H9 (cell line): ENCODE measurements at regions not wholly inside any gene's neighbourhood (a gene's known extent, or its start where the extent isn't known, plus 50 kb on each side); places are given as distances from the start of the nearest gene placed in this dataset.
"Not testable (repeated sequence)": the region's sequence is repeated elsewhere in the genome, so short reads cannot be mapped to it uniquely, and the experiment has no call there.

ENCODE experiments used
- DNase-seq: peaks from one replicate; pipeline ENCODE4 v3.0.0-alpha.2; 2017
- H2AFZ ChIP-seq: one replicate; pipeline ENCODE4 v1.6.1; 2013; ENCODE audit warnings: mild to moderate bottlenecking, low read length, control low read depth, moderate library complexity
- H2AK5ac ChIP-seq: 2 replicates; pipeline ENCODE4 v1.6.1; 2013; ENCODE audit warnings: low read length, control low read depth, mixed read lengths; ENCODE audit not compliant: insufficient read length
- H2BK120ac ChIP-seq: one replicate; pipeline ENCODE4 v1.6.1; 2013; ENCODE audit warnings: low read depth, mild to moderate bottlenecking, low read length, control low read depth, inconsistent platforms; ENCODE audit not compliant: poor library complexity, severe bottlenecking
- H2BK12ac ChIP-seq: 2 replicates; pipeline ENCODE4 v1.6.1; 2013; ENCODE audit warnings: low read length, control low read depth, mixed read lengths, low read depth; ENCODE audit not compliant: insufficient read length
- H2BK15ac ChIP-seq: 2 replicates; pipeline ENCODE4 v1.6.1; 2013; ENCODE audit warnings: low read depth, low read length, control low read depth
- H2BK20ac ChIP-seq: one replicate; pipeline ENCODE4 v1.6.1; 2013; ENCODE audit warnings: low read depth, mild to moderate bottlenecking, low read length, control low read depth, inconsistent platforms; ENCODE audit not compliant: poor library complexity, severe bottlenecking
- H2BK5ac ChIP-seq: 2 replicates; pipeline ENCODE4 v1.6.1; 2013; ENCODE audit warnings: low read length, control low read depth, mixed read lengths; ENCODE audit not compliant: insufficient read length
- H3K14ac ChIP-seq: 2 replicates; pipeline ENCODE4 v1.6.1; 2013; ENCODE audit warnings: low read length, control low read depth; ENCODE audit not compliant: insufficient read depth
- H3K18ac ChIP-seq: 2 replicates; pipeline ENCODE4 v1.6.1; 2013; ENCODE audit warnings: low read depth, mild to moderate bottlenecking, mixed read lengths, low read length, control low read depth; ENCODE audit not compliant: insufficient read length
- H3K23ac ChIP-seq: 2 replicates; pipeline ENCODE4 v1.6.1; 2013; ENCODE audit warnings: low read length, control low read depth, mixed read lengths, low read depth; ENCODE audit not compliant: insufficient read length
- H3K23me2 ChIP-seq: 2 replicates; pipeline ENCODE4 v1.6.1; 2013; ENCODE audit warnings: low read depth, mild to moderate bottlenecking, mixed read lengths, low read length, control low read depth; ENCODE audit not compliant: insufficient read length, poor library complexity, severe bottlenecking
- H3K27ac ChIP-seq: 2 replicates; pipeline ENCODE4 v1.5.1; 2013; ENCODE audit warnings: low read length, control low read depth, mixed read lengths, low read depth; ENCODE audit not compliant: insufficient read length
- H3K27me3 ChIP-seq: 2 replicates; pipeline ENCODE4 v1.6.1; 2013; ENCODE audit warnings: low read length, control low read depth, inconsistent platforms; ENCODE audit not compliant: insufficient read depth
- H3K4ac ChIP-seq: 2 replicates; pipeline ENCODE4 v1.6.1; 2013; ENCODE audit warnings: low read depth, mild to moderate bottlenecking, control low read depth, inconsistent platforms, low read length, moderate library complexity
- H3K4me1 ChIP-seq: 2 replicates; pipeline ENCODE4 v1.6.1; 2013; ENCODE audit warnings: low read length, control low read depth, inconsistent platforms; ENCODE audit not compliant: insufficient read depth
- H3K4me2 ChIP-seq: 2 replicates; pipeline ENCODE4 v1.6.1; 2013; ENCODE audit warnings: low read length, control low read depth, mixed read lengths; ENCODE audit not compliant: insufficient read length, insufficient read depth
- H3K56ac ChIP-seq: 2 replicates; pipeline ENCODE4 v1.6.1; 2013; ENCODE audit warnings: low read depth, mild to moderate bottlenecking, mixed read lengths, low read length, control low read depth; ENCODE audit not compliant: insufficient read length
- H3K79me1 ChIP-seq: 2 replicates; pipeline ENCODE4 v1.6.1; 2013; ENCODE audit warnings: low read depth, mild to moderate bottlenecking, moderate library complexity, low read length, control low read depth, inconsistent platforms; ENCODE audit not compliant: insufficient read depth, poor library complexity, severe bottlenecking
- H3K79me2 ChIP-seq: 2 replicates; pipeline ENCODE4 v1.6.1; 2013; ENCODE audit warnings: low read length, control low read depth, inconsistent platforms; ENCODE audit not compliant: insufficient read depth
- H3K9ac ChIP-seq: 2 replicates; pipeline ENCODE4 v1.6.1; 2013; ENCODE audit warnings: low read length, control low read depth, mixed read lengths; ENCODE audit not compliant: insufficient read length; ENCODE audit errors: extremely low read depth
- H3K9me3 ChIP-seq: one replicate; pipeline ENCODE4 v1.6.1; 2013; ENCODE audit warnings: low read depth, low read length, inconsistent platforms; ENCODE audit not compliant: control insufficient read depth
- H3T11ph ChIP-seq: one replicate; pipeline ENCODE4 v1.6.1; 2013; ENCODE audit warnings: mild to moderate bottlenecking, low read length, control low read depth, inconsistent platforms
- H4K20me1 ChIP-seq: one replicate; pipeline ENCODE4 v1.6.1; 2013; ENCODE audit not compliant: control insufficient read depth, insufficient read length, insufficient read depth
- H4K5ac ChIP-seq: 2 replicates; pipeline ENCODE4 v1.6.1; 2013; ENCODE audit warnings: low read depth, mild to moderate bottlenecking, mixed read lengths, low read length, control low read depth; ENCODE audit not compliant: insufficient read length
- H4K8ac ChIP-seq: replicated peaks from 2 replicates; pipeline ENCODE4 v1.6.1; 2013; ENCODE audit warnings: low read length, control low read depth, mixed read lengths, low read depth; ENCODE audit not compliant: insufficient read length
- H4K91ac ChIP-seq: 2 replicates; pipeline ENCODE4 v1.6.1; 2013; ENCODE audit warnings: low read depth, mild to moderate bottlenecking, moderate library complexity, mixed read lengths, low read length, control low read depth; ENCODE audit not compliant: insufficient read length
- H3K27ac Mint-ChIP-seq, 3 experiments: 2 replicates in 2 of 3; 3 replicates in 1 of 3; pipeline ENCODE4 v1.8.0; 2020 to 2021; ENCODE audit warnings: mixed read lengths in 3 of 3, mild to moderate bottlenecking in 1 of 3, moderate library complexity in 1 of 3
- H3K27me3 Mint-ChIP-seq: 2 replicates; pipeline ENCODE4 v1.8.0; 2021; ENCODE audit warnings: low read depth, mild to moderate bottlenecking, moderate library complexity, mixed read lengths
- H3K36me3 Mint-ChIP-seq, 3 experiments: 2 replicates in 2 of 3; 3 replicates in 1 of 3; pipeline ENCODE4 v1.8.0; 2020 to 2021; ENCODE audit warnings: low read depth in 3 of 3, mixed read lengths in 3 of 3; ENCODE audit not compliant: insufficient read depth in 1 of 3
- H3K4me1 Mint-ChIP-seq, 2 experiments: 2 replicates each; pipeline ENCODE4 v1.8.0; 2020; ENCODE audit warnings: mixed read lengths in 2 of 2
- H3K4me3 Mint-ChIP-seq, 2 experiments: 2 replicates in 1 of 2; 3 replicates in 1 of 2; pipeline ENCODE4 v1.8.0; 2020 to 2021; ENCODE audit warnings: mild to moderate bottlenecking in 2 of 2, mixed read lengths in 2 of 2, moderate library complexity in 1 of 2
- H3K9me3 Mint-ChIP-seq, 2 experiments: 2 replicates in 1 of 2; 3 replicates in 1 of 2; pipeline ENCODE4 v1.8.0; 2020; ENCODE audit warnings: mild to moderate bottlenecking in 2 of 2, mixed read lengths in 2 of 2, moderate library complexity in 1 of 2
- WGBS: extraction: QIAGEN DNeasy Blood & Tissue Kit; methylation state at CpG from one replicate; pipeline ENCODE4 v1.1.7; 2013; ENCODE audit warnings: missing lambda C conversion rate, low lambda C conversion rate, mixed read lengths; ENCODE audit not compliant: insufficient read length; ENCODE audit errors: extremely low coverage; 5-methylcytosine and 5-hydroxymethylcytosine counted together
- TF ChIP-seq, protein P1 (sequence below): fragments of 200-600 bp; sonication (generic); conservative IDR thresholded peaks from 3 replicates; pipeline ENCODE4 v1.8.0; 2021; ENCODE audit warnings: antibody characterized with exemption, mild to moderate bottlenecking

GRCh38 chr6:80488190-80488589 is 381.7 kb downstream of the BCKDHB start:
- no peak overlapping the region for H4K5ac ChIP-seq
- no peak overlapping the region for H2BK5ac ChIP-seq
- H2BK20ac ChIP-seq = no peak overlapping the region
- no peaks in the 10 kb centered on the region for H3K27me3 ChIP-seq
- H3T11ph ChIP-seq = no peak overlapping the region
- no peaks in the 10 kb centered on the region for H3K9me3 ChIP-seq
- DNase-seq = no peak
- Mint-ChIP-seq H3K4me1 (peaks cover 11 to 21% of the 10 kb centered on the region in 2 experiments), H3K36me3 (no peaks in the 10 kb centered on the region; a peak in 1 of 7 replicates), H3K9me3 (peaks cover 3 to 4% of the 10 kb centered on the region in 2 experiments; a peak in 4 of 5 replicates), H3K4me3 (no peak overlapping the region), H3K27ac (no peak overlapping the region), H3K27me3 (no peaks in the 10 kb centered on the region)
- no peak overlapping the region for H2BK120ac ChIP-seq
- H3K56ac ChIP-seq = no peak overlapping the region
- no peak overlapping the region for H2AK5ac ChIP-seq
- no peak overlapping the region for H2BK12ac ChIP-seq
- no peak overlapping the region for H3K4me2 ChIP-seq
- H3K23me2 ChIP-seq = no peaks in the 10 kb centered on the region
- H3K79me2 ChIP-seq = no peaks in the 10 kb centered on the region
- no peak overlapping the region for H3K23ac ChIP-seq
- no peak overlapping the region for H3K4ac ChIP-seq
- H3K9ac ChIP-seq = no peak overlapping the region
- no peak overlapping the region for H3K27ac ChIP-seq
- H3K14ac ChIP-seq = no peak overlapping the region
- no peak overlapping the region for H4K8ac ChIP-seq
- H4K91ac ChIP-seq = no peak overlapping the region
- H4K20me1 ChIP-seq = no peaks in the 10 kb centered on the region
- H2BK15ac ChIP-seq = no peak overlapping the region
- no CpG with 5 or more reads among the region's 2 CpGs for WGBS
- no peak overlapping the region for H2AFZ ChIP-seq
- TF ChIP-seq, protein P1, sequence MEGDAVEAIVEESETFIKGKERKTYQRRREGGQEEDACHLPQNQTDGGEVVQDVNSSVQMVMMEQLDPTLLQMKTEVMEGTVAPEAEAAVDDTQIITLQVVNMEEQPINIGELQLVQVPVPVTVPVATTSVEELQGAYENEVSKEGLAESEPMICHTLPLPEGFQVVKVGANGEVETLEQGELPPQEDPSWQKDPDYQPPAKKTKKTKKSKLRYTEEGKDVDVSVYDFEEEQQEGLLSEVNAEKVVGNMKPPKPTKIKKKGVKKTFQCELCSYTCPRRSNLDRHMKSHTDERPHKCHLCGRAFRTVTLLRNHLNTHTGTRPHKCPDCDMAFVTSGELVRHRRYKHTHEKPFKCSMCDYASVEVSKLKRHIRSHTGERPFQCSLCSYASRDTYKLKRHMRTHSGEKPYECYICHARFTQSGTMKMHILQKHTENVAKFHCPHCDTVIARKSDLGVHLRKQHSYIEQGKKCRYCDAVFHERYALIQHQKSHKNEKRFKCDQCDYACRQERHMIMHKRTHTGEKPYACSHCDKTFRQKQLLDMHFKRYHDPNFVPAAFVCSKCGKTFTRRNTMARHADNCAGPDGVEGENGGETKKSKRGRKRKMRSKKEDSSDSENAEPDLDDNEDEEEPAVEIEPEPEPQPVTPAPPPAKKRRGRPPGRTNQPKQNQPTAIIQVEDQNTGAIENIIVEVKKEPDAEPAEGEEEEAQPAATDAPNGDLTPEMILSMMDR = no peak
- no peak overlapping the region for H3K18ac ChIP-seq
- H3K79me1 ChIP-seq = no peaks in the 10 kb centered on the region
- no peaks in the 10 kb centered on the region for H3K4me1 ChIP-seq

- not testable (repeated sequence) for H2BK12ac ChIP-seq, H3K9me3 Mint-ChIP-seq, H3K27ac Mint-ChIP-seq, H3K9ac ChIP-seq, H3K4me3 Mint-ChIP-seq, H2BK20ac ChIP-seq, H3K27ac ChIP-seq, H3K4me2 ChIP-seq, H2BK120ac ChIP-seq, H3T11ph ChIP-seq, H3K36me3 Mint-ChIP-seq, H4K91ac ChIP-seq, H3K4ac ChIP-seq, H3K14ac ChIP-seq, H2AFZ ChIP-seq, H3K79me2 ChIP-seq, H3K9me3 ChIP-seq, H2BK15ac ChIP-seq, H4K8ac ChIP-seq, H3K23me2 ChIP-seq, H3K56ac ChIP-seq, H3K23ac ChIP-seq, H3K27me3 Mint-ChIP-seq, H3K27me3 ChIP-seq, H2BK5ac ChIP-seq, H3K18ac ChIP-seq, H3K79me1 ChIP-seq, H3K4me1 ChIP-seq, H2AK5ac ChIP-seq, DNase-seq, H4K20me1 ChIP-seq, H4K5ac ChIP-seq
- peaks cover 20 to 29% of the 10 kb centered on the region in 2 experiments for H3K4me1 Mint-ChIP-seq
- WGBS = no CpG with 5 or more reads among the region's 12 CpGs
Measured at GRCh38 chr6:80485494-80485893, 379.0 kb downstream of the BCKDHB start.
